HEK293 (cell line): ENCODE measurements at regions not wholly inside any gene's neighbourhood (a gene's known extent, or its start where the extent isn't known, plus 50 kb on each side); places are given as distances from the start of the nearest gene placed in this dataset.

Source experiments
- CTCF ChIA-PET: fragments of 350-600 bp; formaldehyde crosslinking; extraction: SDS; loops from one replicate; lab custom pipeline; 2021; ENCODE audit warnings: antibody characterized with exemption; lab: Yijun Ruan, JAX
- POLR2A ChIA-PET: fragments of 300-600 bp; formaldehyde crosslinking; extraction: SDS; loops from one replicate; lab custom pipeline; 2020; ENCODE audit warnings: antibody characterized with exemption, inconsistent platforms; lab: Yijun Ruan, JAX
- H3K27ac ChIP-seq: fragments of 200-500 bp; sonication (Bioruptor generic); 2 replicates; pipeline ENCODE4 v1.5.1; 2014; ENCODE audit warnings: low read depth, low read length, control low read depth, inconsistent platforms; ENCODE audit errors: extremely low read depth
- H3K36me3 ChIP-seq, 2 experiments: fragments of 200-500 bp in 1 of 2; sonication (Bioruptor generic) in 1 of 2; 1 replicate in 1 of 2; 2 replicates in 1 of 2; pipeline ENCODE4 v1.5.1; 2014 to 2017; ENCODE audit warnings: inconsistent platforms in 2 of 2, low read length in 2 of 2; ENCODE audit not compliant: control insufficient read depth in 2 of 2, insufficient read depth in 1 of 2
- H3K4me1 ChIP-seq: fragments of 200-500 bp; sonication (Bioruptor generic); 2 replicates; pipeline ENCODE4 v1.5.1; 2014; ENCODE audit warnings: mild to moderate bottlenecking, low read length, inconsistent platforms; ENCODE audit not compliant: control insufficient read depth, insufficient read depth
- H3K4me3 ChIP-seq: 2 replicates; pipeline ENCODE4 v1.5.1; 2011; ENCODE audit warnings: low read depth, mild to moderate bottlenecking, control low read depth, low read length, moderate library complexity
- H3K9me3 ChIP-seq: fragments of 200-500 bp; sonication (Bioruptor generic); 2 replicates; pipeline ENCODE4 v1.5.1; 2014; ENCODE audit warnings: low read depth, low read length, inconsistent platforms; ENCODE audit not compliant: control insufficient read depth, insufficient read depth
- HIC1 ChIP-seq: fragments of 450-650 bp; formaldehyde crosslinking; IDR thresholded peaks from 2 replicates; pipeline ENCODE4 v1.5.1; 2016; ENCODE audit warnings: missing biosample characterization, missing genetic modification characterization
- IKZF3 ChIP-seq: fragments of 450-650 bp; IDR thresholded peaks from 2 replicates; pipeline ENCODE4 v1.5.0; 2018; ENCODE audit warnings: missing biosample characterization, mild to moderate bottlenecking, missing genetic modification characterization, moderate library complexity
- KLF10 ChIP-seq: fragments of 450-650 bp; IDR thresholded peaks from 2 replicates; pipeline ENCODE4 v1.5.1; 2018; ENCODE audit warnings: missing biosample characterization, mild to moderate bottlenecking, missing genetic modification characterization
- KLF8 ChIP-seq: fragments of 450-650 bp; formaldehyde crosslinking; IDR thresholded peaks from 2 replicates; pipeline ENCODE4 v1.5.1; 2016; ENCODE audit warnings: missing biosample characterization, missing genetic modification characterization
- MZF1 ChIP-seq: fragments of 450-650 bp; formaldehyde crosslinking; IDR thresholded peaks from 2 replicates; pipeline ENCODE4 v1.5.1; 2017; ENCODE audit warnings: missing biosample characterization, missing genetic modification characterization, borderline replicate concordance
- ZBTB48 ChIP-seq: fragments of 450-650 bp; formaldehyde crosslinking; IDR thresholded peaks from 2 replicates; pipeline ENCODE4 v1.5.1; 2016; ENCODE audit warnings: missing biosample characterization, missing genetic modification characterization
- ZBTB8A ChIP-seq: fragments of 450-650 bp; formaldehyde crosslinking; IDR thresholded peaks from 2 replicates; pipeline ENCODE4 v1.5.1; 2016; ENCODE audit warnings: missing biosample characterization, missing genetic modification characterization
- ZFHX2 ChIP-seq: fragments of 450-650 bp; formaldehyde crosslinking; conservative IDR thresholded peaks from 2 replicates; pipeline ENCODE4 v1.5.1; 2016; ENCODE audit warnings: missing biosample characterization, missing genetic modification characterization
- ZNF138 ChIP-seq: fragments of 450-650 bp; formaldehyde crosslinking; IDR thresholded peaks from 2 replicates; pipeline ENCODE4 v1.5.1; 2016; ENCODE audit warnings: missing biosample characterization, missing genetic modification characterization, borderline replicate concordance
- ZNF175 ChIP-seq: fragments of 450-650 bp; formaldehyde crosslinking; IDR thresholded peaks from 2 replicates; pipeline ENCODE4 v1.5.1; 2016; ENCODE audit warnings: missing biosample characterization, missing genetic modification characterization
- ZNF214 ChIP-seq: fragments of 450-650 bp; formaldehyde crosslinking; IDR thresholded peaks from 2 replicates; pipeline ENCODE4 v1.5.1; 2017; ENCODE audit warnings: missing biosample characterization, mild to moderate bottlenecking, missing genetic modification characterization, borderline replicate concordance
- ZNF302 ChIP-seq: fragments of 450-650 bp; formaldehyde crosslinking; IDR thresholded peaks from 2 replicates; pipeline ENCODE4 v1.5.1; 2016; ENCODE audit warnings: missing biosample characterization, missing genetic modification characterization, low read depth
- ZNF560 ChIP-seq: fragments of 450-650 bp; formaldehyde crosslinking; IDR thresholded peaks from 2 replicates; pipeline ENCODE4 v1.5.1; 2017; ENCODE audit warnings: missing biosample characterization, missing genetic modification characterization, borderline replicate concordance
- ZNF596 ChIP-seq: fragments of 450-650 bp; IDR thresholded peaks from 2 replicates; pipeline ENCODE4 v1.5.0; 2018; ENCODE audit warnings: missing biosample characterization, mild to moderate bottlenecking, missing genetic modification characterization, moderate library complexity
- ZNF660 ChIP-seq: fragments of 450-650 bp; IDR thresholded peaks from 2 replicates; pipeline ENCODE4 v1.5.1; 2018; ENCODE audit warnings: missing biosample characterization, mild to moderate bottlenecking, missing genetic modification characterization
- ZNF701 ChIP-seq: fragments of 450-650 bp; formaldehyde crosslinking; IDR thresholded peaks from 2 replicates; pipeline ENCODE4 v1.5.1; 2016; ENCODE audit warnings: missing biosample characterization, missing genetic modification characterization
- ZNF777 ChIP-seq: fragments of 450-650 bp; formaldehyde crosslinking; IDR thresholded peaks from 2 replicates; pipeline ENCODE4 v1.5.1; 2017; ENCODE audit warnings: missing biosample characterization, missing genetic modification characterization, borderline replicate concordance
- TF ChIP-seq, protein P1 (sequence below): fragments of 450-650 bp; formaldehyde crosslinking; conservative IDR thresholded peaks from 2 replicates; pipeline ENCODE4 v1.5.1; 2016; ENCODE audit warnings: low read depth, missing biosample characterization, missing genetic modification characterization
- TF ChIP-seq, protein P2 (sequence below): fragments of 450-650 bp; formaldehyde crosslinking; IDR thresholded peaks from 2 replicates; pipeline ENCODE4 v1.5.1; 2016; ENCODE audit warnings: missing biosample characterization, missing genetic modification characterization
- TF ChIP-seq, protein P3 (sequence below): fragments of 450-650 bp; formaldehyde crosslinking; IDR thresholded peaks from 2 replicates; pipeline ENCODE4 v1.5.1; 2016; ENCODE audit warnings: missing biosample characterization, missing genetic modification characterization

DNA sequence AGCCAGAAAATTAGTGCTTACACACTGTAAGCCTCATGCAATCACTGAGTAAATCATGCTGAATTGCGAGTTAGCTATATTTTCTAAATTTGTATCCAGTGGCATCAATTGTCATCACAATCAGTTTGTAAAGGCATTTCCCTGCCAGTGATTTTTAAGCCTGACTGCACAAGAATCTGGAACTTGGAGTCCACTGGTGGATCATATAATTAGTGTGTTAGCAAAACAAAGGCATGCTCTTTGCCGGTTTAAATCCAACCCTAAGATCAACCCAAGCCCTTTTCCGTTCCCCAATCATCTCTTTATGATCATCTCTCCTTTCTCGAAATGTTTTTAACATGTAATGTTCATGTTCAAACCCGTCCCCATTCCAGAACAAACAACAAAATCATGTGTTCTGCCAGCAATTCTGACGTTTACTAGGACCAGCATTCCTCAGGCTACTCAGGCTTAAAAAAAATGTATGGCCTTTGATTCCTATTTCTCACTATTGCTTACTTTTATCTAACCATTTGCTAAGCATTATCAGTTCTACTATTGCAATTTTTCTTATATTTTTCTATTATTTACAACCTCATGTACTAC is 649.2 kb downstream of the SORCS1 start:
- peaks cover 20% of the 10 kb centered on the region for H3K4me1 ChIP-seq
- H3K9me3 ChIP-seq = no peaks in the 10 kb centered on the region
- ChIA-PET POLR2A (no interaction called here), CTCF (no interaction called here)
- H3K27ac ChIP-seq = no peak overlapping the region
- no peaks in the 10 kb centered on the region for H3K36me3 ChIP-seq
- TF ChIP-seq ZNF138 (tag by site-specific recombination) = no peak
- no peak overlapping the region for H3K4me3 ChIP-seq

DNA sequence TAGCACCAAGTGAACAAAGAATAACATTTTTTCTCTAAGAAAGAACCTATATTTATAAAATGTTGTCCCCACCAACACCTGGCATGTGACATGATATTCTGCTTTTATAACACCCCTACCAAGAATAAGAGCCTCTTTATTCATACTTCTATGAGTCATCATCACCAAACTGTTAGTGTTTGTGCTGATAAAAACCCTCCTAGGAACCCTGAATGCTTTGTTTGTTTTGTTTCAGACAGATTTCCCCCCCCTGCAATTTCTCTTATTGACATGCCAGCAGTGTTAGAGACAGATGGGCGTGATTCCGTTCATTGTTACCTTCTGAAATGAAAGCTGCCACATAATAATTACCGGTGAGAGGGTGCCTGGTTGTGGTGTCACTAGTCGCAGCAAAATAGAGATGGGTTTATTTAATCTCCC is 651.1 kb downstream of the SORCS1 start:
- no peaks in the 10 kb centered on the region for H3K9me3 ChIP-seq
- POLR2A ChIA-PET = no interaction called here
- CTCF ChIA-PET = interaction anchor here (0.7 kb wide), 1 partner anchor 44 kb away, joined by 4 read pairs; no protein-coding TSS in a partner anchor
- H3K4me1 ChIP-seq = peaks cover 20% of the 10 kb centered on the region
- H3K4me3 ChIP-seq = no peak overlapping the region
- peak overlapping the region; percentile 28; the same call in 1 of the 2 replicates for H3K27ac ChIP-seq
- no peaks in the 10 kb centered on the region for H3K36me3 ChIP-seq
- TF ChIP-seq ZNF302 (tag by site-specific recombination) = no peak
- TF ChIP-seq KLF8 (tag by site-specific recombination) = no peak
- TF ChIP-seq ZFHX2 (tag by site-specific recombination) = no peak
- TF ChIP-seq, protein P1, sequence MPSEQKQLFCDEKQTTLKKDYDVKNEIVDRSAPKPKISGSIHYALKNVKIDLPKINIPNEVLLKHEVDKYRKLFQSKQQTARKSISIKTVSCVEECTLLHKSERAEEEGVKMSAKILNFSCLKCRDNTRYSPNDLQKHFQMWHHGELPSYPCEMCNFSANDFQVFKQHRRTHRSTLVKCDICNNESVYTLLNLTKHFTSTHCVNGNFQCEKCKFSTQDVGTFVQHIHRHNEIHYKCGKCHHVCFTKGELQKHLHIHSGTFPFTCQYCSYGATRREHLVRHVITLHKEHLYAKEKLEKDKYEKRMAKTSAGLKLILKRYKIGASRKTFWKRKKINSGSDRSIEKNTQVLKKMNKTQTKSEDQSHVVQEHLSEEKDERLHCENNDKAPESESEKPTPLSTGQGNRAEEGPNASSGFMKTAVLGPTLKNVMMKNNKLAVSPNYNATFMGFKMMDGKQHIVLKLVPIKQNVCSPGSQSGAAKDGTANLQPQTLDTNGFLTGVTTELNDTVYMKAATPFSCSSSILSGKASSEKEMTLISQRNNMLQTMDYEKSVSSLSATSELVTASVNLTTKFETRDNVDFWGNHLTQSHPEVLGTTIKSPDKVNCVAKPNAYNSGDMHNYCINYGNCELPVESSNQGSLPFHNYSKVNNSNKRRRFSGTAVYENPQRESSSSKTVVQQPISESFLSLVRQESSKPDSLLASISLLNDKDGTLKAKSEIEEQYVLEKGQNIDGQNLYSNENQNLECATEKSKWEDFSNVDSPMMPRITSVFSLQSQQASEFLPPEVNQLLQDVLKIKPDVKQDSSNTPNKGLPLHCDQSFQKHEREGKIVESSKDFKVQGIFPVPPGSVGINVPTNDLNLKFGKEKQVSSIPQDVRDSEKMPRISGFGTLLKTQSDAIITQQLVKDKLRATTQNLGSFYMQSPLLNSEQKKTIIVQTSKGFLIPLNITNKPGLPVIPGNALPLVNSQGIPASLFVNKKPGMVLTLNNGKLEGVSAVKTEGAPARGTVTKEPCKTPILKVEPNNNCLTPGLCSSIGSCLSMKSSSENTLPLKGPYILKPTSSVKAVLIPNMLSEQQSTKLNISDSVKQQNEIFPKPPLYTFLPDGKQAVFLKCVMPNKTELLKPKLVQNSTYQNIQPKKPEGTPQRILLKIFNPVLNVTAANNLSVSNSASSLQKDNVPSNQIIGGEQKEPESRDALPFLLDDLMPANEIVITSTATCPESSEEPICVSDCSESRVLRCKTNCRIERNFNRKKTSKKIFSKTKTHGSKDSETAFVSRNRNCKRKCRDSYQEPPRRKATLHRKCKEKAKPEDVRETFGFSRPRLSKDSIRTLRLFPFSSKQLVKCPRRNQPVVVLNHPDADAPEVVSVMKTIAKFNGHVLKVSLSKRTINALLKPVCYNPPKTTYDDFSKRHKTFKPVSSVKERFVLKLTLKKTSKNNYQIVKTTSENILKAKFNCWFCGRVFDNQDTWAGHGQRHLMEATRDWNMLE (tag by site-specific recombination) = no peak
- no peak for TF ChIP-seq HIC1 (tag by site-specific recombination)
- no peak for TF ChIP-seq ZNF777
- TF ChIP-seq ZNF660 (tag by site-specific recombination) = no peak
- no peak for TF ChIP-seq MZF1 (tag by site-specific recombination)
- TF ChIP-seq ZNF175 (tag by site-specific recombination) = no peak
- TF ChIP-seq, protein P2, sequence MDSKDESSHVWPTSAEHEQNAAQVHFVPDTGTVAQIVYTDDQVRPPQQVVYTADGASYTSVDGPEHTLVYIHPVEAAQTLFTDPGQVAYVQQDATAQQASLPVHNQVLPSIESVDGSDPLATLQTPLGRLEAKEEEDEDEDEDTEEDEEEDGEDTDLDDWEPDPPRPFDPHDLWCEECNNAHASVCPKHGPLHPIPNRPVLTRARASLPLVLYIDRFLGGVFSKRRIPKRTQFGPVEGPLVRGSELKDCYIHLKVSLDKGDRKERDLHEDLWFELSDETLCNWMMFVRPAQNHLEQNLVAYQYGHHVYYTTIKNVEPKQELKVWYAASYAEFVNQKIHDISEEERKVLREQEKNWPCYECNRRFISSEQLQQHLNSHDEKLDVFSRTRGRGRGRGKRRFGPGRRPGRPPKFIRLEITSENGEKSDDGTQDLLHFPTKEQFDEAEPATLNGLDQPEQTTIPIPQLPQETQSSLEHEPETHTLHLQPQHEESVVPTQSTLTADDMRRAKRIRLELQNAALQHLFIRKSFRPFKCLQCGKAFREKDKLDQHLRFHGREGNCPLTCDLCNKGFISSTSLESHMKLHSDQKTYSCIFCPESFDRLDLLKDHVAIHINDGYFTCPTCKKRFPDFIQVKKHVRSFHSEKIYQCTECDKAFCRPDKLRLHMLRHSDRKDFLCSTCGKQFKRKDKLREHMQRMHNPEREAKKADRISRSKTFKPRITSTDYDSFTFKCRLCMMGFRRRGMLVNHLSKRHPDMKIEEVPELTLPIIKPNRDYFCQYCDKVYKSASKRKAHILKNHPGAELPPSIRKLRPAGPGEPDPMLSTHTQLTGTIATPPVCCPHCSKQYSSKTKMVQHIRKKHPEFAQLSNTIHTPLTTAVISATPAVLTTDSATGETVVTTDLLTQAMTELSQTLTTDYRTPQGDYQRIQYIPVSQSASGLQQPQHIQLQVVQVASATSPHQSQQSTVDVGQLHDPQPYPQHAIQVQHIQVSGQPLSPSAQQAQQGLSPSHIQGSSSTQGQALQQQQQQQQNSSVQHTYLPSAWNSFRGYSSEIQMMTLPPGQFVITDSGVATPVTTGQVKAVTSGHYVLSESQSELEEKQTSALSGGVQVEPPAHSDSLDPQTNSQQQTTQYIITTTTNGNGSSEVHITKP = no peak
- no peak for TF ChIP-seq ZBTB8A (tag by site-specific recombination)
- no peak for TF ChIP-seq ZNF701 (tag by site-specific recombination)
- no peak for TF ChIP-seq IKZF3 (tag by site-specific recombination)
- TF ChIP-seq, protein P3, sequence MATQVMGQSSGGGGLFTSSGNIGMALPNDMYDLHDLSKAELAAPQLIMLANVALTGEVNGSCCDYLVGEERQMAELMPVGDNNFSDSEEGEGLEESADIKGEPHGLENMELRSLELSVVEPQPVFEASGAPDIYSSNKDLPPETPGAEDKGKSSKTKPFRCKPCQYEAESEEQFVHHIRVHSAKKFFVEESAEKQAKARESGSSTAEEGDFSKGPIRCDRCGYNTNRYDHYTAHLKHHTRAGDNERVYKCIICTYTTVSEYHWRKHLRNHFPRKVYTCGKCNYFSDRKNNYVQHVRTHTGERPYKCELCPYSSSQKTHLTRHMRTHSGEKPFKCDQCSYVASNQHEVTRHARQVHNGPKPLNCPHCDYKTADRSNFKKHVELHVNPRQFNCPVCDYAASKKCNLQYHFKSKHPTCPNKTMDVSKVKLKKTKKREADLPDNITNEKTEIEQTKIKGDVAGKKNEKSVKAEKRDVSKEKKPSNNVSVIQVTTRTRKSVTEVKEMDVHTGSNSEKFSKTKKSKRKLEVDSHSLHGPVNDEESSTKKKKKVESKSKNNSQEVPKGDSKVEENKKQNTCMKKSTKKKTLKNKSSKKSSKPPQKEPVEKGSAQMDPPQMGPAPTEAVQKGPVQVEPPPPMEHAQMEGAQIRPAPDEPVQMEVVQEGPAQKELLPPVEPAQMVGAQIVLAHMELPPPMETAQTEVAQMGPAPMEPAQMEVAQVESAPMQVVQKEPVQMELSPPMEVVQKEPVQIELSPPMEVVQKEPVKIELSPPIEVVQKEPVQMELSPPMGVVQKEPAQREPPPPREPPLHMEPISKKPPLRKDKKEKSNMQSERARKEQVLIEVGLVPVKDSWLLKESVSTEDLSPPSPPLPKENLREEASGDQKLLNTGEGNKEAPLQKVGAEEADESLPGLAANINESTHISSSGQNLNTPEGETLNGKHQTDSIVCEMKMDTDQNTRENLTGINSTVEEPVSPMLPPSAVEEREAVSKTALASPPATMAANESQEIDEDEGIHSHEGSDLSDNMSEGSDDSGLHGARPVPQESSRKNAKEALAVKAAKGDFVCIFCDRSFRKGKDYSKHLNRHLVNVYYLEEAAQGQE (tag by site-specific recombination) = no peak
- TF ChIP-seq ZNF596 (tag by site-specific recombination) = no peak
- TF ChIP-seq ZNF560 (tag by site-specific recombination) = no peak
- no peak for TF ChIP-seq ZBTB48
- no peak for TF ChIP-seq ZNF214
- TF ChIP-seq KLF10 (tag by site-specific recombination) = no peak
